ENCODE measurements at regions not wholly inside any gene's neighbourhood (a gene's known extent, or its start where the extent isn't known, plus 50 kb on each side); places are given as distances from the start of the nearest gene placed in this dataset.

- TF ChIP-seq EZH2 (IDR thresholded peaks at IDR 0.05; ENCODE audit: borderline replicate concordance, insufficient read depth, low read length, poor library complexity, severe bottlenecking), result no peak
- TF ChIP-seq TAF1 (IDR thresholded peaks at IDR 0.05; ENCODE audit: low read depth), result no peak
Observed at GRCh38 chr10:59078978-59079377, 97.5 kb upstream of the PHYHIPL start.
